Activated CD4-positive, alpha-beta T cell treated with anti-CD3 and anti-CD28 coated beads for 48 hours (primary cell): ENCODE measurements at regions not wholly inside any gene's neighbourhood (a gene's known extent, or its start where the extent isn't known, plus 50 kb on each side); places are given as distances from the start of the nearest gene placed in this dataset.

Experiments
- DNase-seq: peaks from one replicate; pipeline ENCODE4 v3.0.0-alpha.2; 2020

- DNase-seq, result no peak
These were observed 56.4 kb upstream of the SPOCK3 start for GRCh38 chr4:167290678-167291077.

- DNase-seq, result no peak
These were observed 74.6 kb upstream of the SPOCK3 start for GRCh38 chr4:167308876-167309275.

GRCh38 chr4:167321299-167321698, 87.0 kb upstream of the SPOCK3 start:
- no peak for DNase-seq

- no peak for DNase-seq
These were observed 105.5 kb upstream of the SPOCK3 start for GRCh38 chr4:167339781-167340180.

- no peak for DNase-seq
These were observed 125.4 kb upstream of the SPOCK3 start for GRCh38 chr4:167359711-167360110.

GRCh38 chr4:167379076-167379835, 145.0 kb upstream of the SPOCK3 start:
- no peak for DNase-seq

- no peak for DNase-seq
These were observed 146.7 kb upstream of the SPOCK3 start for GRCh38 chr4:167380964-167381363.

- DNase-seq, result no peak
These were observed 149.0 kb upstream of the SPOCK3 start for GRCh38 chr4:167383291-167383690.

- DNase-seq, result no peak
These were observed 163.3 kb upstream of the SPOCK3 start for GRCh38 chr4:167397586-167397985.

GRCh38 chr4:167399201-167399600, 164.9 kb upstream of the SPOCK3 start:
- DNase-seq, result no peak

- DNase-seq, result no peak
These were observed 171.9 kb upstream of the SPOCK3 start for GRCh38 chr4:167406181-167406580.

GRCh38 chr4:167415461-167415860, 181.2 kb upstream of the SPOCK3 start:
- DNase-seq, result no peak

- no peak for DNase-seq
These were observed 185.3 kb upstream of the SPOCK3 start for GRCh38 chr4:167419468-167420140.

- no peak for DNase-seq
These were observed 186.9 kb upstream of the SPOCK3 start for GRCh38 chr4:167421201-167421600.

- no peak for DNase-seq
These were observed 190.3 kb upstream of the SPOCK3 start for GRCh38 chr4:167424341-167425256.

GRCh38 chr4:167428156-167428555, 193.9 kb upstream of the SPOCK3 start:
- DNase-seq, result no peak

GRCh38 chr4:167431371-167431770, 197.1 kb upstream of the SPOCK3 start:
- DNase-seq, result no peak

- no peak for DNase-seq
These were observed 201.5 kb upstream of the SPOCK3 start for GRCh38 chr4:167435786-167436185.

- DNase-seq, result no peak
These were observed 209.5 kb upstream of the SPOCK3 start for GRCh38 chr4:167443841-167444240.

GRCh38 chr4:167452922-167453430, 218.7 kb upstream of the SPOCK3 start:
- DNase-seq, result no peak

- DNase-seq, result no peak
These were observed 222.3 kb upstream of the SPOCK3 start for GRCh38 chr4:167456619-167457018.

GRCh38 chr4:167469436-167469835, 235.1 kb upstream of the SPOCK3 start:
- DNase-seq, result no peak

GRCh38 chr4:167475951-167476350, 241.7 kb upstream of the SPOCK3 start:
- no peak for DNase-seq
